K562 (cell line): ENCODE measurements at regions not wholly inside any gene's neighbourhood (a gene's known extent, or its start where the extent isn't known, plus 50 kb on each side); places are given as distances from the start of the nearest gene placed in this dataset.

Experiments
- ATAC-seq: fragments of 200-7000 bp; cut with Tn5 transposase; 3 replicates; pipeline ENCODE4 v1.9.1; 2020; ENCODE audit warnings: moderate library complexity
- BruUV-seq: library from RNA; stranded (reverse); fragments of 400-500 nt; replicated peaks from 2 replicates; lab custom pipeline; 2021; lab: Mats Ljungman, UMichigan
- CTCF ChIA-PET: fragments of 300-600 bp; formaldehyde crosslinking; extraction: SDS; loops from one replicate; lab custom pipeline; 2021; ENCODE audit warnings: low intra/inter-chr PET ratio; lab: Yijun Ruan, JAX
- POLR2A ChIA-PET: fragments of 300-600, 350-650 bp; sonication (Branson Sonifier 250); formaldehyde crosslinking; extraction: SDS; loops from one replicate; lab custom pipeline; 2021; ENCODE audit warnings: antibody characterized with exemption, inconsistent platforms; lab: Yijun Ruan, JAX
- DNase-seq, 4 experiments: peaks; one replicate each; pipeline versions ENCODE4 v3.0.0 to v3.0.0-alpha.2; 2011 to 2018; ENCODE audit warnings: low spot score in 3 of 4, mixed read lengths in 3 of 4; ENCODE audit errors: extremely low read depth in 1 of 4
- FAIRE-seq: peaks from 2 replicates; lab custom pipeline; 2011; peaks lifted over from hg19 to GRCh38; lab: Jason Lieb, UNC
- H2AFZ ChIP-seq: 2 replicates; pipeline ENCODE4 v1.6.0; 2011; ENCODE audit warnings: low read depth, low read length, control low read depth, inconsistent platforms
- H3K27ac ChIP-seq: fragments of 200-600 bp; 3 replicates; pipeline ENCODE4 v1.8.0; 2011; ENCODE audit warnings: low read depth, mild to moderate bottlenecking, control low read depth, inconsistent platforms, low read length, moderate library complexity, mixed read lengths; ENCODE audit errors: extremely low read depth
- H3K27me3 ChIP-seq, 2 experiments: fragments of 300-600 bp in 1 of 2; 2 replicates in 1 of 2; 3 replicates in 1 of 2; pipeline versions ENCODE4 v1.6.0 to v1.8.0; 2011; ENCODE audit warnings: inconsistent platforms in 2 of 2, low read length in 2 of 2, mild to moderate bottlenecking in 1 of 2, mixed read lengths in 1 of 2, moderate library complexity in 1 of 2; ENCODE audit not compliant: control insufficient read depth in 2 of 2, insufficient read depth in 2 of 2
- H3K36me3 ChIP-seq: fragments of 300-600 bp; 3 replicates; pipeline ENCODE4 v1.8.0; 2011; ENCODE audit warnings: mild to moderate bottlenecking, low read length, inconsistent platforms; ENCODE audit not compliant: control insufficient read depth, insufficient read depth
- H3K4me1 ChIP-seq, 2 experiments: fragments of 200-600 bp in 1 of 2; replicated peaks in 1 of 2; 2 replicates in 1 of 2; 3 replicates in 1 of 2; pipeline versions ENCODE4 v1.5.1 to v1.8.0; 2011; ENCODE audit warnings: inconsistent platforms in 2 of 2, low read length in 2 of 2, mild to moderate bottlenecking in 1 of 2, mixed read lengths in 1 of 2, moderate library complexity in 1 of 2; ENCODE audit not compliant: control insufficient read depth in 2 of 2, insufficient read depth in 2 of 2
- H3K4me2 ChIP-seq: 2 replicates; pipeline ENCODE4 v1.6.1; 2011; ENCODE audit warnings: low read length, control low read depth, inconsistent platforms, mixed read lengths; ENCODE audit not compliant: insufficient read depth
- H3K4me3 ChIP-seq: fragments of 200-600 bp; sonication (generic), shearing (Covaris generic); 2 replicates; pipeline ENCODE4 v1.5.1; 2016; ENCODE audit warnings: control low read depth, inconsistent platforms
- H3K79me2 ChIP-seq: fragments of 200-600 bp; 3 replicates; pipeline ENCODE4 v1.8.0; 2011; ENCODE audit warnings: low read length, inconsistent platforms; ENCODE audit not compliant: control insufficient read depth, insufficient read depth
- H3K9ac ChIP-seq, 2 experiments: 2 replicates each; pipeline versions ENCODE4 v1.6.0 to v1.6.1; 2011; ENCODE audit warnings: low read depth in 2 of 2, low read length in 2 of 2, control low read depth in 1 of 2, inconsistent platforms in 1 of 2, mild to moderate bottlenecking in 1 of 2, mixed read lengths in 1 of 2; ENCODE audit not compliant: insufficient read depth in 1 of 2
- H3K9me1 ChIP-seq: one replicate; pipeline ENCODE4 v1.6.0; 2011; ENCODE audit warnings: inconsistent platforms, mild to moderate bottlenecking, low read length, moderate library complexity; ENCODE audit not compliant: control insufficient read depth, insufficient read depth
- H3K9me3 ChIP-seq: replicated peaks from 2 replicates; pipeline ENCODE4 v1.5.1; 2011; ENCODE audit warnings: low read depth, low read length, inconsistent platforms; ENCODE audit not compliant: control insufficient read depth, insufficient read depth
- H4K20me1 ChIP-seq: replicated peaks from 2 replicates; pipeline ENCODE4 v1.6.1; 2011; ENCODE audit warnings: low read length, inconsistent platforms, mixed read lengths; ENCODE audit not compliant: control insufficient read depth, insufficient read depth
- HDAC3 ChIP-seq: fragments of 450-650 bp; IDR thresholded peaks from 2 replicates; pipeline ENCODE4 v1.6.1; 2018; ENCODE audit warnings: borderline replicate concordance, mild to moderate bottlenecking, moderate library complexity; ENCODE audit not compliant: partially characterized antibody
- HMG20B ChIP-seq: fragments of 250-450 bp; sonication (Bioruptor Pico); IDR thresholded peaks from 2 replicates; pipeline ENCODE4 v1.5.0; 2021; ENCODE audit warnings: mild to moderate bottlenecking
- HNRNPL ChIP-seq: fragments of 200-400 bp; formaldehyde crosslinking; IDR thresholded peaks from 2 replicates; pipeline ENCODE4 v1.6.1; 2017; ENCODE audit warnings: low read depth, mild to moderate bottlenecking, low read length
- HSF4 ChIP-seq: fragments of 250-450 bp; sonication (Bioruptor Pico); IDR thresholded peaks from 2 replicates; pipeline ENCODE4 v2.1.2; 2022; ENCODE audit warnings: mild to moderate bottlenecking, moderate library complexity, borderline replicate concordance
- MYNN ChIP-seq, 2 experiments: sonication (generic); formaldehyde crosslinking in 1 of 2; IDR thresholded peaks; 2 replicates each; pipeline versions ENCODE4 v1.5.0 to v1.6.1; 2016 to 2020; ENCODE audit warnings: antibody characterized with exemption in 1 of 2, missing genetic modification reagents in 1 of 2
- NFATC3 ChIP-seq: fragments of 450-650 bp; IDR thresholded peaks from 2 replicates; pipeline ENCODE4 v1.6.1; 2017; ENCODE audit warnings: mild to moderate bottlenecking
- POLR2H ChIP-seq: IDR thresholded peaks from 2 replicates; pipeline ENCODE4 v1.6.1; 2016; ENCODE audit warnings: missing genetic modification characterization, low read depth, mild to moderate bottlenecking, control low read depth, missing compliant biosample characterization, moderate library complexity
- SMAD1 ChIP-seq: fragments of 150-350 bp; IDR thresholded peaks from 2 replicates; pipeline ENCODE4 v1.6.1; 2014; ENCODE audit warnings: low read length, low read depth; ENCODE audit not compliant: partially characterized antibody
- TSC22D4 ChIP-seq: fragments of 450-650 bp; IDR thresholded peaks from 2 replicates; pipeline ENCODE4 v1.6.1; 2016; ENCODE audit warnings: missing genetic modification characterization, missing biosample characterization, control low read depth
- ZC3H8 ChIP-seq: fragments of 450-650 bp; IDR thresholded peaks from 2 replicates; pipeline ENCODE4 v1.6.1; 2017
- ZFP36 ChIP-seq: fragments of 150-350 bp; IDR thresholded peaks from 2 replicates; pipeline ENCODE4 v1.6.1; 2018; ENCODE audit warnings: low read length, low read depth; ENCODE audit not compliant: partially characterized antibody
- ZNF274 ChIP-seq: IDR thresholded peaks from 2 replicates; pipeline ENCODE4 v1.6.1; 2011; ENCODE audit warnings: low read depth, mild to moderate bottlenecking, low read length, moderate library complexity, borderline replicate concordance
- in situ Hi-C: fragments of 300-500 bp; cut with MboI; formaldehyde crosslinking; loops from 4 replicates; pipeline ENCODE4 v1.15.0; 2018; ENCODE audit warnings: inconsistent platforms, mixed read lengths
- intact Hi-C: fragments of 100-400 bp; cut with micrococcal nuclease; formaldehyde crosslinking; loops from 2 replicates; pipeline ENCODE4 v1.14.2; 2022
- TF ChIP-seq, protein P1 (sequence below): sonication (generic); formaldehyde crosslinking; IDR thresholded peaks from 2 replicates; pipeline ENCODE4 v1.8.0; 2022; ENCODE audit warnings: mild to moderate bottlenecking, missing genetic modification reagents

DNA sequence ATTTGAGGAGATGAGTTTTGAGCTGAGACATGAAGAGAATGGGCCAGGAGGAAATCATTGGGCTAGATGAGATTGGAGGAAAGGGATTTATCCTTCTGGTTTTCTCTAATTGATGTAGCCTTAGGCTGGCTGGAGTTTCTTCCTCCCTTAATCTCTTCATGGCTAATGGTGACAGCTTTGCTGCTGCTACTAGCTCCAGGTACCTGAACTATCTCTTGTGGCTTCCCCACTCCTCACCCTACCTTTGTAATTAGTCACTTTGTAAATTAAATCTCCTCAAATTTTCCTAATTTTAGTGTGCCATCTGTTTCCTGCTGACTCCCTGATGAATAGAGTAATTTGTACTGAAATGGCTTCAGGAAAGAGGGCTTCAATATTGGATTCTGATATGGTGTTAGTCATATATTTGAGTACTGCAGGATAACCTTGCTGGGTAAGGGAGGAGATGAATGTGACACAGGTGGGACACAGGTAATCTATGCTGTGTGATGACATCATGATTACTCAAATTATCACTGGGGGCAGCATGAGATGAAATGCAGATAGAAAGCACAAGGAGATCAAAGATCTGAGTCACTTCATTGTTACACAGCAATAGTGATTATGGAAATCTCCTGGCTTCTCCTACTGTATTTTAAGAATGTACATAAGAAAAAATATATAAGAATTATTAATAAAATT is 1134.1 kb upstream of the DDX18 start:
- no peak overlapping the region for H2AFZ ChIP-seq
- in situ Hi-C loops, result no loop called here
- H4K20me1 ChIP-seq, result no peaks in the 10 kb centered on the region
- H3K79me2 ChIP-seq, result no peaks in the 10 kb centered on the region
- BruUV-seq, result no TSS peak
- intact Hi-C loops, result no loop called here
- ChIA-PET CTCF (no interaction called here), POLR2A (no interaction called here)
- no peak overlapping the region for H3K27ac ChIP-seq
- ATAC-seq (no peak), DNase-seq (no peak), FAIRE-seq (no peak)
- no peaks in the 10 kb centered on the region for H3K9me1 ChIP-seq
- no peaks in the 10 kb centered on the region for H3K36me3 ChIP-seq
- no peak overlapping the region for H3K9ac ChIP-seq
- H3K4me3 ChIP-seq, result no peak overlapping the region
- H3K27me3 ChIP-seq, result no peaks in the 10 kb centered on the region
- H3K4me2 ChIP-seq, result no peak overlapping the region
- TF ChIP-seq HMG20B (CRISPR knock-in tag) (no peak), POLR2H (no peak), ZNF274 (no peak), NFATC3 (no peak), ZFP36 (no peak), SMAD1 (no peak), HNRNPL (no peak), HSF4 (CRISPR knock-in tag) (no peak), HDAC3 (no peak), TSC22D4 (tag) (no peak), ZC3H8 (no peak), MYNN (IDR thresholded peaks at IDR 0.05) (no peak), MYNN (CRISPR knock-in tag; IDR thresholded peaks at IDR 0.05) (no peak)
- TF ChIP-seq, protein P1, sequence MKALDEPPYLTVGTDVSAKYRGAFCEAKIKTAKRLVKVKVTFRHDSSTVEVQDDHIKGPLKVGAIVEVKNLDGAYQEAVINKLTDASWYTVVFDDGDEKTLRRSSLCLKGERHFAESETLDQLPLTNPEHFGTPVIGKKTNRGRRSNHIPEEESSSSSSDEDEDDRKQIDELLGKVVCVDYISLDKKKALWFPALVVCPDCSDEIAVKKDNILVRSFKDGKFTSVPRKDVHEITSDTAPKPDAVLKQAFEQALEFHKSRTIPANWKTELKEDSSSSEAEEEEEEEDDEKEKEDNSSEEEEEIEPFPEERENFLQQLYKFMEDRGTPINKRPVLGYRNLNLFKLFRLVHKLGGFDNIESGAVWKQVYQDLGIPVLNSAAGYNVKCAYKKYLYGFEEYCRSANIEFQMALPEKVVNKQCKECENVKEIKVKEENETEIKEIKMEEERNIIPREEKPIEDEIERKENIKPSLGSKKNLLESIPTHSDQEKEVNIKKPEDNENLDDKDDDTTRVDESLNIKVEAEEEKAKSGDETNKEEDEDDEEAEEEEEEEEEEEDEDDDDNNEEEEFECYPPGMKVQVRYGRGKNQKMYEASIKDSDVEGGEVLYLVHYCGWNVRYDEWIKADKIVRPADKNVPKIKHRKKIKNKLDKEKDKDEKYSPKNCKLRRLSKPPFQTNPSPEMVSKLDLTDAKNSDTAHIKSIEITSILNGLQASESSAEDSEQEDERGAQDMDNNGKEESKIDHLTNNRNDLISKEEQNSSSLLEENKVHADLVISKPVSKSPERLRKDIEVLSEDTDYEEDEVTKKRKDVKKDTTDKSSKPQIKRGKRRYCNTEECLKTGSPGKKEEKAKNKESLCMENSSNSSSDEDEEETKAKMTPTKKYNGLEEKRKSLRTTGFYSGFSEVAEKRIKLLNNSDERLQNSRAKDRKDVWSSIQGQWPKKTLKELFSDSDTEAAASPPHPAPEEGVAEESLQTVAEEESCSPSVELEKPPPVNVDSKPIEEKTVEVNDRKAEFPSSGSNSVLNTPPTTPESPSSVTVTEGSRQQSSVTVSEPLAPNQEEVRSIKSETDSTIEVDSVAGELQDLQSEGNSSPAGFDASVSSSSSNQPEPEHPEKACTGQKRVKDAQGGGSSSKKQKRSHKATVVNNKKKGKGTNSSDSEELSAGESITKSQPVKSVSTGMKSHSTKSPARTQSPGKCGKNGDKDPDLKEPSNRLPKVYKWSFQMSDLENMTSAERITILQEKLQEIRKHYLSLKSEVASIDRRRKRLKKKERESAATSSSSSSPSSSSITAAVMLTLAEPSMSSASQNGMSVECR, result no peak
- no peaks in the 10 kb centered on the region; the same call in 1 of the 2 replicates for H3K9me3 ChIP-seq
- H3K4me1 ChIP-seq, result no peaks in the 10 kb centered on the region
